ENCODE measurements at regions not wholly inside any gene's neighbourhood (a gene's known extent, or its start where the extent isn't known, plus 50 kb on each side); places are given as distances from the start of the nearest gene placed in this dataset.
"Not testable (repeated sequence)": the region's sequence is repeated elsewhere in the genome, so short reads cannot be mapped to it uniquely, and the experiment has no call there.

- DNase-seq = no peak
Measured at GRCh38 chr5:164439799-164440198, 934.4 kb downstream of the MAT2B start.

- no peak for DNase-seq
Measured at GRCh38 chr5:164449460-164449859, 944.0 kb downstream of the MAT2B start.

- no peak for DNase-seq
Measured at GRCh38 chr5:164466033-164466432, 960.6 kb downstream of the MAT2B start.

- no peak for DNase-seq
Measured at GRCh38 chr5:164470312-164470711, 964.9 kb downstream of the MAT2B start.

GRCh38 chr5:164472165-164472564 is 966.7 kb downstream of the MAT2B start:
- DNase-seq = no peak

GRCh38 chr5:164475339-164475977 is 970.0 kb downstream of the MAT2B start:
- peak; percentile 15 to 27 for DNase-seq

- no peak for DNase-seq
Measured at GRCh38 chr5:164481270-164481669, 975.9 kb downstream of the MAT2B start.

GRCh38 chr5:164482351-164482750 is 976.9 kb downstream of the MAT2B start:
- no peak for DNase-seq

- no peak for DNase-seq
Measured at GRCh38 chr5:164484948-164485347, 979.5 kb downstream of the MAT2B start.

- DNase-seq = no peak
Measured at GRCh38 chr5:164487939-164488338, 982.5 kb downstream of the MAT2B start.

GRCh38 chr5:164497311-164498064 is 992.1 kb downstream of the MAT2B start:
- DNase-seq = no peak

- DNase-seq = no peak
Measured at GRCh38 chr5:164498438-164498837, 993.0 kb downstream of the MAT2B start.

- DNase-seq = no peak
Measured at GRCh38 chr5:164500856-164501255, 995.4 kb downstream of the MAT2B start.

- no peak for DNase-seq
Measured at GRCh38 chr5:164501344-164501743, 995.9 kb downstream of the MAT2B start.

GRCh38 chr5:164504141-164504772 is 998.8 kb downstream of the MAT2B start:
- no peak for DNase-seq

GRCh38 chr5:164505791-164506190 is 1000.4 kb downstream of the MAT2B start:
- DNase-seq = no peak

- no peak for DNase-seq
Measured at GRCh38 chr5:164518067-164518740, 1012.8 kb downstream of the MAT2B start.

- no peak for DNase-seq
Measured at GRCh38 chr5:164518741-164519080, 1013.3 kb downstream of the MAT2B start.

- DNase-seq = no peak
Measured at GRCh38 chr5:164532235-164532900, 1026.9 kb downstream of the MAT2B start.

- not testable (repeated sequence) for DNase-seq
Measured at GRCh38 chr5:164533426-164533825, 1028.0 kb downstream of the MAT2B start.

GRCh38 chr5:164540174-164540573 is 1034.8 kb downstream of the MAT2B start:
- no peak for DNase-seq

GRCh38 chr5:164545507-164545906 is 1040.1 kb downstream of the MAT2B start:
- no peak for DNase-seq

GRCh38 chr5:164553851-164554250 is 1048.4 kb downstream of the MAT2B start:
- no peak for DNase-seq
